ENCODE measurements at regions not wholly inside any gene's neighbourhood (a gene's known extent, or its start where the extent isn't known, plus 50 kb on each side); places are given as distances from the start of the nearest gene placed in this dataset.

- no peak for DNase-seq (ENCODE audit: low spot score)
These were observed 88.7 kb downstream of the NR1D2 start for GRCh38 chr3:24033818-24034217.

- DNase-seq (ENCODE audit: low spot score), result no peak
These were observed 89.4 kb downstream of the NR1D2 start for GRCh38 chr3:24034464-24034863.

GRCh38 chr3:24037971-24038370 is 92.9 kb downstream of the NR1D2 start:
- DNase-seq (ENCODE audit: low spot score), result no peak

GRCh38 chr3:24040311-24040710 is 95.2 kb downstream of the NR1D2 start:
- no peak for DNase-seq (ENCODE audit: low spot score)

GRCh38 chr3:24042174-24043059 is 97.3 kb downstream of the NR1D2 start:
- DNase-seq (ENCODE audit: low spot score), result peak; percentile 25

GRCh38 chr3:24043168-24043567 is 98.1 kb downstream of the NR1D2 start:
- DNase-seq (ENCODE audit: low spot score), result no peak

- DNase-seq (ENCODE audit: low spot score), result no peak
These were observed 98.9 kb downstream of the NR1D2 start for GRCh38 chr3:24043985-24044384.

GRCh38 chr3:24046214-24046613 is 101.1 kb downstream of the NR1D2 start:
- no peak for DNase-seq (ENCODE audit: low spot score)

GRCh38 chr3:24047513-24047912 is 102.4 kb downstream of the NR1D2 start:
- no peak for DNase-seq (ENCODE audit: low spot score)

GRCh38 chr3:24048843-24049242 is 103.8 kb downstream of the NR1D2 start:
- no peak for DNase-seq (ENCODE audit: low spot score)

GRCh38 chr3:24052446-24052845 is 107.4 kb downstream of the NR1D2 start:
- no peak for DNase-seq (ENCODE audit: low spot score)

- no peak for DNase-seq (ENCODE audit: low spot score)
These were observed 114.0 kb downstream of the NR1D2 start for GRCh38 chr3:24058940-24059705.

- DNase-seq (ENCODE audit: low spot score), result no peak
These were observed 115.0 kb downstream of the NR1D2 start for GRCh38 chr3:24060055-24060454.

GRCh38 chr3:24062916-24063315 is 117.8 kb downstream of the NR1D2 start:
- no peak for DNase-seq (ENCODE audit: low spot score)

Data from mucosa of gallbladder (tissue), 1 donor.